GM13977 (cell line): ENCODE measurements at regions not wholly inside any gene's neighbourhood (a gene's known extent, or its start where the extent isn't known, plus 50 kb on each side); places are given as distances from the start of the nearest gene placed in this dataset.

Experiments used
- DNase-seq: peaks from one replicate; pipeline ENCODE4 v3.0.0; 2012; ENCODE audit warnings: low spot score
- in situ Hi-C: fragments of 300-500 bp; cut with MboI; formaldehyde crosslinking; loops from one replicate; pipeline ENCODE4 v1.12.0; 2022; ENCODE audit warnings: low sequenced_read_pairs, low pct_unique_long_range_greater_than_20kb, mixed read lengths, inconsistent platforms; ENCODE audit not compliant: unreplicated experiment
- TF ChIP-seq, protein P1 (sequence below): IDR thresholded peaks from 2 replicates; pipeline ENCODE4 v1.5.1; 2012; ENCODE audit warnings: mild to moderate bottlenecking, control low read depth; ENCODE audit not compliant: insufficient read depth; ENCODE audit errors: extremely low read depth, missing control alignments

DNA sequence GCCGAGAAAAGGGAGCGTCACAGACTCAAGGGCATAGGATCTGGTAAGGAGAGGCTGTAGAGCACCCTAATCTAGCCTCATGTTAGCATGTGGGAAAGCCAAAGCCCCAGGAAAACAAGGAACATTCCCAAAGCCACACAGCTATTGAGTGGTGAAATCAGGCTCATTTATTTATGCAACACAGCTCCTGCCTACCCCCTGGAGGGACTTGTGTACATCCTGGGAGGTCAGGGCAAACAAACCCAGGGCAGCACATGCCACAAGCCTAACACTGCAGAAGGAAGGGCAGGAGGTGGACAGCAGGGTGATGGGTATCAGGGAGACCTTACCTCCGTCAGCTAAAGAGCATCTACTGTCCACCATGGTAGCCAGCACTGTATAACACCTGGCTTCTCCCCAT lies 283.5 kb downstream of the RPLP1 start:
- TF ChIP-seq, protein P1, sequence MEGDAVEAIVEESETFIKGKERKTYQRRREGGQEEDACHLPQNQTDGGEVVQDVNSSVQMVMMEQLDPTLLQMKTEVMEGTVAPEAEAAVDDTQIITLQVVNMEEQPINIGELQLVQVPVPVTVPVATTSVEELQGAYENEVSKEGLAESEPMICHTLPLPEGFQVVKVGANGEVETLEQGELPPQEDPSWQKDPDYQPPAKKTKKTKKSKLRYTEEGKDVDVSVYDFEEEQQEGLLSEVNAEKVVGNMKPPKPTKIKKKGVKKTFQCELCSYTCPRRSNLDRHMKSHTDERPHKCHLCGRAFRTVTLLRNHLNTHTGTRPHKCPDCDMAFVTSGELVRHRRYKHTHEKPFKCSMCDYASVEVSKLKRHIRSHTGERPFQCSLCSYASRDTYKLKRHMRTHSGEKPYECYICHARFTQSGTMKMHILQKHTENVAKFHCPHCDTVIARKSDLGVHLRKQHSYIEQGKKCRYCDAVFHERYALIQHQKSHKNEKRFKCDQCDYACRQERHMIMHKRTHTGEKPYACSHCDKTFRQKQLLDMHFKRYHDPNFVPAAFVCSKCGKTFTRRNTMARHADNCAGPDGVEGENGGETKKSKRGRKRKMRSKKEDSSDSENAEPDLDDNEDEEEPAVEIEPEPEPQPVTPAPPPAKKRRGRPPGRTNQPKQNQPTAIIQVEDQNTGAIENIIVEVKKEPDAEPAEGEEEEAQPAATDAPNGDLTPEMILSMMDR, result no peak
- in situ Hi-C loops, result loop anchor here (25.0 kb wide), 1 partner anchor 351 kb away; the partner anchor contains the start of gene TLE3
- DNase-seq, result no peak

DNA sequence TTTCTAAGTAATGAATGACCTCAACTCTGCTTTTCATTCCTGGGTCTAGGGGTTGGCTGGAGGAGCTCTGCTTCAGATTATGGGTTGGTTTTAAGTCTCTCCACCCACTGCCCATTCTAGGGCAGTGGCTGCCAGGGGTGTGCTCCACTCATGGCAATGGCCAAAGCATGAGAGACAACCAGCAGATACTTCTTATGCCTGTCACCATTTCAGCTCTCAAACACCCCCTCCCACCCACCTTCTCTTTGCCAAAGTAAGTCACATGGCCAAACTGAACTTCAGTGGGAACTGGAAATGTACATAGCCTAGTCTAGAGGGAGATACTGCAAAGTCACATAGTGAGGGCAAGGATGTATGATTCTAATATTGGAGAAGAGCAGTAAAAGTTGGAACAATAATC lies 285.3 kb downstream of the RPLP1 start:
- in situ Hi-C loops, result loop anchor here (25.0 kb wide), 1 partner anchor 349 kb away; the partner anchor contains the start of gene TLE3
- TF ChIP-seq, protein P1, result no peak
- no peak for DNase-seq

DNA sequence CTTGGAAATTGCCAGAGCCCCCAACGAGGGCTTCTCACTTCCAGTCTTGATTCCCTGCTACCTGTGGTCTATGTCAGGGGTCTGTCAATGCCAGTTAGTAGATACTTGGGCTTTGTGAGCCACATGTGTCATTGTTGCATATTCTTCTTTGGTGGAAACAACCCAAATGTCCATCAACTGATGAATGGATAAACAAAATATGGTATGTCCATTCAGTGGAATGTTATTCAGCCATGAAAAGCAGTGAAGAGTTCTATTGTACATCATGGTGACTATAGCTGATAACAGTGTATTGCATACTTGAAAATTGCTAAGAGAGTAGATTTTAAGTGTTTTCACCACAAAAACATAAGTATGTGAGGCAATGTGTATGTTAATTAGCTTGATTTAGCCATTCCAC lies 288.1 kb downstream of the RPLP1 start:
- TF ChIP-seq, protein P1, result no peak
- in situ Hi-C loops, result loop anchor here (25.0 kb wide), 1 partner anchor 347 kb away; the partner anchor contains the start of gene TLE3

DNA sequence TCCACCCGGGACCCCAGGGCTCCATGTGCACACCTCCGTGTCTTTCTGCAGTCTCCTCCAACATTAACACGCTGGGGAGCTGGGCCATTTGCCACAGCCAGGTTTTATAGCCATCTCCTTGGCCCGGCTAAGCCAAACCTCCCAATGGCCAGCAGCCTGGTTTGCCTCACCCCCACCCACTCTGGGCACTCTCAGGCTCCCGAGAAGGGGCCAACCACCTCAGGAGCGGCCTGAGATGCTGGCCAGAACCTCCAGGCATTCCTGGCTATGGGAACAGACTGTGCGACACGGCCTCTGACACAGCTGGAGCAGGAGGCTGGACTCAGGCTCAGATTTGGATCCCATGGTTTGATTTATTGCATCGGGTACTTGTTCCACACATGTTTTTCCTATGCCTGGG lies 289.7 kb downstream of the RPLP1 start:
- DNase-seq, result no peak
- TF ChIP-seq, protein P1, result no peak
- in situ Hi-C loops, result loop anchor here (25.0 kb wide), 1 partner anchor 345 kb away; the partner anchor contains the start of gene TLE3

More for the DNA sequence above, 288.1 kb downstream of the RPLP1 start:
- DNase-seq, result no peak

DNA sequence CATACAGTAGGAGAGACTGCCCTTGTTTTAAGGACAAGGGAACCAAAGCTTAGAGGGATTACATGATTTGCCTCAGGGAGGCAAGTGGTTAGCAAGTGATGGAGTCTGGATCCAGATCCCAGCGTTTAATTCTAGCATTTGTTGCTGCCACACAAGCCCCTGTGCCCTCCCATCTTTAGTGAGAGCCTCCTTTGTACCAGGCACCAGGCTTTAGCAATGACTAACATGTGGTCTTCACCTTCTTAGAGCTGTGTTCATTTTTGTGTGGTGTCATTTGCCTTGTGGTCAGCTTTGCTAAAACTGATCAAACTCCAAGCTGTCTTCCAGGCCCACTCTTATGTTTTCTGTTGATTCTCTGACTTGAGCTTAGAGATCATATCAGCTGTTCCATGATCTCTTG lies 290.5 kb downstream of the RPLP1 start:
- DNase-seq, result no peak
- in situ Hi-C loops, result loop anchor here (25.0 kb wide), 1 partner anchor 344 kb away; the partner anchor contains the start of gene TLE3

DNA sequence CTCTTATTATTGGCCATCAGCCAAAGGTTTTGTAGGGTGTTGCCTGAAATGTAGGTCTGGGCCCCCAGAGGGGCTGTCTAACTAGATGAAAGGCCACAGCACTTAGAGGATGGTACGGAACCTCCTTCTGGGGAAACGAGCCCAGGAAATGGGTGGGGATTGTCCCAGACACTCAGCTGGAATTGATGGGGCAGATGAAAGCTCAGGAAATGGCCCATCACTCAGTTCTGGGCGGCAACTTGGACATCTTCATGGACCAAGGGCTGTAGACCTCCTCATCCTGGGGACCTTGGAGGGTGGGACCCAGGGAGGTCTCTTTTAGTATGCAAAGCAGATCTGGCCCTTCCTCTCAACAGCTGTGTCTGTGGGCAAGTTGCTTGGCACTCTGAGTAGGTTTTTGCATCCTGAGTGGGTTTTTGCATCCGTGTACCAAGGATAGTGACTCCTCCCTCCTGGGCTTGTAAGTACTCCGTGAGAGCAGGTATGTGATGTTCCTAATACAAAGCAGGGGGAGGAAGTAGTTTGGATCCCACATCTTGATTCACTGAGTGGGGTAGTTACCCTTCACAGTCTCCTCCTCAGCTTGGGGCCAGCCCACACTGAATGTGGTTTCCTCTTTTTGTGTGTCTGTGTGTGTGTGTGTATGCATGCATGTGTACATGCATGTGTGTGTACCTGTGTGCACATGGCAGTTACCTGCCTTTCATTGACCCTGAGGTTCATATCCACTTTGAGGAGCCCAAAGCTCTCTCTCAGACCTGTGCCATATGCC lies 292.0 kb downstream of the RPLP1 start:
- TF ChIP-seq, protein P1, result no peak
- in situ Hi-C loops, result loop anchor here (25.0 kb wide), 1 partner anchor 343 kb away; the partner anchor contains the start of gene TLE3
- no peak for DNase-seq

More for the DNA sequence above, 290.5 kb downstream of the RPLP1 start:
- TF ChIP-seq, protein P1, result no peak
